ENCODE measurements at regions not wholly inside any gene's neighbourhood (a gene's known extent, or its start where the extent isn't known, plus 50 kb on each side); places are given as distances from the start of the nearest gene placed in this dataset.
"Not testable (repeated sequence)": the region's sequence is repeated elsewhere in the genome, so short reads cannot be mapped to it uniquely, and the experiment has no call there.

GRCh38 chr2:4047961-4048891 is 344.9 kb downstream of the DCDC2C start:
- no peak for DNase-seq

GRCh38 chr2:4049463-4049862 is 346.1 kb downstream of the DCDC2C start:
- DNase-seq, result no peak

GRCh38 chr2:4053769-4054493 is 350.6 kb downstream of the DCDC2C start:
- no peak for DNase-seq

- no peak for DNase-seq
Measured at GRCh38 chr2:4066217-4066616, 362.8 kb downstream of the DCDC2C start.

GRCh38 chr2:4073026-4073569 is 369.7 kb downstream of the DCDC2C start:
- no peak for DNase-seq

- no peak for DNase-seq
Measured at GRCh38 chr2:4077017-4077416, 373.6 kb downstream of the DCDC2C start.

GRCh38 chr2:4085186-4085585 is 381.8 kb downstream of the DCDC2C start:
- DNase-seq, result no peak

- DNase-seq, result no peak
Measured at GRCh38 chr2:4090668-4091630, 387.6 kb downstream of the DCDC2C start.

GRCh38 chr2:4091869-4092268 is 388.5 kb downstream of the DCDC2C start:
- no peak for DNase-seq

- no peak for DNase-seq
Measured at GRCh38 chr2:4094743-4095142, 391.4 kb downstream of the DCDC2C start.

GRCh38 chr2:4096978-4097766 is 393.8 kb downstream of the DCDC2C start:
- no peak for DNase-seq

- DNase-seq, result no peak
Measured at GRCh38 chr2:4098137-4098536, 394.8 kb downstream of the DCDC2C start.

- DNase-seq, result no peak
Measured at GRCh38 chr2:4101936-4102335, 398.6 kb downstream of the DCDC2C start.

- DNase-seq, result no peak
Measured at GRCh38 chr2:4107179-4107578, 403.8 kb downstream of the DCDC2C start.

GRCh38 chr2:4110273-4110672 is 406.9 kb downstream of the DCDC2C start:
- DNase-seq, result no peak

GRCh38 chr2:4115435-4115834 is 412.1 kb downstream of the DCDC2C start:
- DNase-seq, result not testable (repeated sequence)

- DNase-seq, result no peak
Measured at GRCh38 chr2:4122726-4123125, 419.4 kb downstream of the DCDC2C start.

GRCh38 chr2:4130651-4131050 is 427.3 kb downstream of the DCDC2C start:
- no peak for DNase-seq

- peak in 1 of 3 donors; percentile 11 for DNase-seq
Measured at GRCh38 chr2:4134551-4135550, 431.5 kb downstream of the DCDC2C start.
